GM19455 (cell line): ENCODE measurements at regions not wholly inside any gene's neighbourhood (a gene's known extent, or its start where the extent isn't known, plus 50 kb on each side); places are given as distances from the start of the nearest gene placed in this dataset.
A peak's percentile ranks its signal among the peaks of the same experiment; 100 is the strongest.
"Not testable (repeated sequence)": the region's sequence is repeated elsewhere in the genome, so short reads cannot be mapped to it uniquely, and the experiment has no call there.

Experiments used
- ATAC-seq: cut with Tn5 transposase; IDR thresholded peaks from one replicate; pipeline ENCODE4 v1.9.1; 2021; ENCODE audit not compliant: unreplicated experiment

- not testable (repeated sequence) for ATAC-seq
Measured at GRCh38 chr20:53777402-53777801, 183.8 kb upstream of the ZNF217 start.

GRCh38 chr20:53776858-53777257, 183.2 kb upstream of the ZNF217 start:
- no peak for ATAC-seq

- no peak for ATAC-seq
Measured at GRCh38 chr20:53774461-53775203, 181.0 kb upstream of the ZNF217 start.

GRCh38 chr20:53773792-53774401, 180.3 kb upstream of the ZNF217 start:
- no peak for ATAC-seq

- ATAC-seq = not testable (repeated sequence)
Measured at GRCh38 chr20:53773066-53773791, 179.6 kb upstream of the ZNF217 start.

GRCh38 chr20:53769041-53769440, 175.4 kb upstream of the ZNF217 start:
- no peak for ATAC-seq

GRCh38 chr20:53768329-53768728, 174.7 kb upstream of the ZNF217 start:
- ATAC-seq = no peak

- ATAC-seq = no peak
Measured at GRCh38 chr20:53767206-53767930, 173.7 kb upstream of the ZNF217 start.

- no peak for ATAC-seq
Measured at GRCh38 chr20:53764415-53764800, 170.8 kb upstream of the ZNF217 start.

- no peak for ATAC-seq
Measured at GRCh38 chr20:53763707-53764414, 170.2 kb upstream of the ZNF217 start.

- ATAC-seq = not testable (repeated sequence)
Measured at GRCh38 chr20:53762423-53762798, 168.8 kb upstream of the ZNF217 start.

GRCh38 chr20:53760025-53760441, 166.4 kb upstream of the ZNF217 start:
- ATAC-seq = peak; percentile 63

- no peak for ATAC-seq
Measured at GRCh38 chr20:53757472-53757913, 163.9 kb upstream of the ZNF217 start.

- ATAC-seq = no peak
Measured at GRCh38 chr20:53755733-53756531, 162.3 kb upstream of the ZNF217 start.

GRCh38 chr20:53753880-53754459, 160.3 kb upstream of the ZNF217 start:
- no peak for ATAC-seq

- ATAC-seq = no peak
Measured at GRCh38 chr20:53752971-53753879, 159.6 kb upstream of the ZNF217 start.

- no peak for ATAC-seq
Measured at GRCh38 chr20:53752583-53752970, 158.9 kb upstream of the ZNF217 start.

- ATAC-seq = no peak
Measured at GRCh38 chr20:53751620-53752318, 158.1 kb upstream of the ZNF217 start.
